Sigmoid colon (tissue), 6 donors: ENCODE measurements at regions not wholly inside any gene's neighbourhood (a gene's known extent, or its start where the extent isn't known, plus 50 kb on each side); places are given as distances from the start of the nearest gene placed in this dataset.

Experiments used
- DNase-seq: peaks from one replicate; pipeline ENCODE4 v3.0.0-alpha.2; 2019
- H3K27ac ChIP-seq, 4 donors: fragments of 200-600 bp; sonication (generic); one replicate each; pipeline ENCODE4 v1.5.1; 2016 to 2019; ENCODE audit warnings: mild to moderate bottlenecking in 1 of 4
- H3K27me3 ChIP-seq, 3 donors: fragments of 200-600 bp; sonication (generic); one replicate each; pipeline ENCODE4 v1.5.1; 2019; ENCODE audit warnings: mild to moderate bottlenecking in 1 of 3
- H3K36me3 ChIP-seq, 4 donors: fragments of 200-600 bp; sonication (generic); one replicate each; pipeline ENCODE4 v1.5.1; 2016 to 2019
- H3K4me1 ChIP-seq, 4 donors: fragments of 200-600 bp; sonication (generic); one replicate each; pipeline ENCODE4 v1.5.1; 2017 to 2019
- H3K4me3 ChIP-seq, 4 donors: fragments of 200-600 bp; sonication (generic); one replicate each; pipeline ENCODE4 v1.5.1; 2017 to 2019; ENCODE audit warnings: mild to moderate bottlenecking in 2 of 4, moderate library complexity in 1 of 4
- H3K9me3 ChIP-seq, 4 donors: fragments of 200-600 bp in 3 of 4; sonication (generic) in 3 of 4; one replicate each; pipeline versions ENCODE4 v1.5.1 to v1.6.1; 2013 to 2019
- CTCF ChIP-seq, 4 experiments: fragments of 450-650 bp in 3 of 4; fragments of 200-600 bp in 1 of 4; IDR thresholded peaks; one replicate each; pipeline ENCODE4 v1.5.1; 2016 to 2019; ENCODE audit warnings: antibody characterized with exemption in 4 of 4, mild to moderate bottlenecking in 3 of 4, moderate library complexity in 2 of 4
- EP300 ChIP-seq, 4 donors: sonication (generic); formaldehyde crosslinking; IDR thresholded peaks; one replicate each; pipeline ENCODE4 v1.6.1; 2017; ENCODE audit warnings: antibody characterized with exemption in 4 of 4
- POLR2A ChIP-seq, 2 donors: fragments of 450-650 bp; IDR thresholded peaks; one replicate each; pipeline ENCODE4 v1.6.1; 2016; ENCODE audit warnings: antibody characterized with exemption in 2 of 2, mild to moderate bottlenecking in 2 of 2, moderate library complexity in 2 of 2
- POLR2AphosphoS5 ChIP-seq, 4 donors: sonication (generic); formaldehyde crosslinking; IDR thresholded peaks; one replicate each; pipeline ENCODE4 v1.6.1; 2017; ENCODE audit warnings: antibody characterized with exemption in 4 of 4
- WGBS, 2 donors: extraction: QIAGEN DNeasy Blood & Tissue Kit; methylation state at CpG; one replicate each; pipeline ENCODE4 v1.1.7; 2013; 5-methylcytosine and 5-hydroxymethylcytosine counted together
- intact Hi-C: fragments of 100-400 bp; cut with DNase I; formaldehyde crosslinking; loops from one replicate; pipeline ENCODE4 v1.15.1; 2023
- donor health status: healthy with polysubstance abuse.
- donor health status: healthy.

GRCh38 chr5:174387448-174387847 is 336.9 kb upstream of the MSX2 start:
- no peak for DNase-seq
- Histone ChIP-seq H3K4me3 (no peak overlapping the region), H3K9me3 (no peaks in the 10 kb centered on the region), H3K36me3 (no peaks in the 10 kb centered on the region), H3K27me3 (no peaks in the 10 kb centered on the region), H3K27ac (no peak overlapping the region), H3K4me1 (peaks cover 0 to 5% (median 0%) of the 10 kb centered on the region in 4 donors)
- no peak for TF ChIP-seq CTCF (IDR thresholded peaks at IDR 0.05)
- TF ChIP-seq POLR2A (IDR thresholded peaks at IDR 0.05), result no peak
- no peak for TF ChIP-seq EP300 (IDR thresholded peaks at IDR 0.05)
- no peak for TF ChIP-seq POLR2AphosphoS5 (IDR thresholded peaks at IDR 0.05)
- intact Hi-C loops, result no loop called here
- WGBS, 2 donors, result 86 to 91% methylated on average over 1 of the region's 1 CpG

- Histone ChIP-seq H3K9me3 (no peaks in the 10 kb centered on the region), H3K27me3 (peaks cover 0 to 4% (median 0%) of the 10 kb centered on the region in 3 donors), H3K4me1 (no peaks in the 10 kb centered on the region), H3K36me3 (no peaks in the 10 kb centered on the region), H3K4me3 (no peak overlapping the region), H3K27ac (no peak overlapping the region)
- intact Hi-C loops, result no loop called here
- WGBS, 2 donors, result 83 to 87% methylated on average over 6 of the region's 6 CpGs
- DNase-seq, result no peak
- TF ChIP-seq POLR2AphosphoS5 (IDR thresholded peaks at IDR 0.05) (no peak), EP300 (IDR thresholded peaks at IDR 0.05) (no peak), CTCF (IDR thresholded peaks at IDR 0.05) (no peak), POLR2A (IDR thresholded peaks at IDR 0.05) (no peak)
Observed at GRCh38 chr5:174392892-174393291, 331.5 kb upstream of the MSX2 start.

GRCh38 chr5:174396541-174396940 is 327.8 kb upstream of the MSX2 start:
- no peak for TF ChIP-seq POLR2AphosphoS5 (IDR thresholded peaks at IDR 0.05)
- TF ChIP-seq CTCF (IDR thresholded peaks at IDR 0.05), result no peak
- no peak for TF ChIP-seq EP300 (IDR thresholded peaks at IDR 0.05)
- TF ChIP-seq POLR2A (IDR thresholded peaks at IDR 0.05), result no peak
- H3K27me3 ChIP-seq, result peaks cover 0 to 4% (median 0%) of the 10 kb centered on the region in 3 donors
- 57 to 66% methylated on average over 4 of the region's 4 CpGs for WGBS, 2 donors
- no peaks in the 10 kb centered on the region for H3K9me3 ChIP-seq
- no peak overlapping the region for H3K4me3 ChIP-seq
- no peak for DNase-seq
- no peaks in the 10 kb centered on the region for H3K4me1 ChIP-seq
- intact Hi-C loops, result no loop called here
- H3K27ac ChIP-seq, result no peak overlapping the region
- no peaks in the 10 kb centered on the region for H3K36me3 ChIP-seq

- Histone ChIP-seq H3K9me3 (no peaks in the 10 kb centered on the region), H3K36me3 (no peaks in the 10 kb centered on the region), H3K4me1 (no peaks in the 10 kb centered on the region), H3K4me3 (no peak overlapping the region), H3K27ac (no peak overlapping the region), H3K27me3 (peaks cover 0 to 4% (median 0%) of the 10 kb centered on the region in 3 donors)
- no peak for TF ChIP-seq EP300 (IDR thresholded peaks at IDR 0.05)
- no peak for TF ChIP-seq POLR2AphosphoS5 (IDR thresholded peaks at IDR 0.05)
- no peak for TF ChIP-seq CTCF (IDR thresholded peaks at IDR 0.05)
- no peak for TF ChIP-seq POLR2A (IDR thresholded peaks at IDR 0.05)
- 30 to 60% methylated on average over 4 of the region's 4 CpGs for WGBS, 2 donors
- intact Hi-C loops, result no loop called here
- no peak for DNase-seq
Observed at GRCh38 chr5:174397206-174397605, 327.2 kb upstream of the MSX2 start.

- H3K27ac ChIP-seq, result no peak overlapping the region
- H3K4me3 ChIP-seq, result no peak overlapping the region
- DNase-seq, result no peak
- 72 to 84% methylated on average over 2 of the region's 2 CpGs for WGBS, 2 donors
- H3K36me3 ChIP-seq, result no peaks in the 10 kb centered on the region
- no peak for TF ChIP-seq EP300 (IDR thresholded peaks at IDR 0.05)
- TF ChIP-seq POLR2AphosphoS5 (IDR thresholded peaks at IDR 0.05), result no peak
- no peak for TF ChIP-seq CTCF (IDR thresholded peaks at IDR 0.05)
- no peak for TF ChIP-seq POLR2A (IDR thresholded peaks at IDR 0.05)
- peaks cover 0 to 4% (median 0%) of the 10 kb centered on the region in 3 donors for H3K27me3 ChIP-seq
- H3K9me3 ChIP-seq, result no peaks in the 10 kb centered on the region
- intact Hi-C loops, result no loop called here
- H3K4me1 ChIP-seq, result no peaks in the 10 kb centered on the region
Observed at GRCh38 chr5:174398171-174398570, 326.2 kb upstream of the MSX2 start.
